ENCODE measurements at regions not wholly inside any gene's neighbourhood (a gene's known extent, or its start where the extent isn't known, plus 50 kb on each side); places are given as distances from the start of the nearest gene placed in this dataset.
A peak's percentile ranks its signal among the peaks of the same experiment; 100 is the strongest.

- DNase-seq: no peak
These were observed 302.2 kb upstream of the VLDLR start for GRCh38 chr9:2319421-2319820.

GRCh38 chr9:2320114-2320513 is 301.5 kb upstream of the VLDLR start:
- DNase-seq: no peak

GRCh38 chr9:2320632-2321031 is 301.0 kb upstream of the VLDLR start:
- DNase-seq: no peak

DNA sequence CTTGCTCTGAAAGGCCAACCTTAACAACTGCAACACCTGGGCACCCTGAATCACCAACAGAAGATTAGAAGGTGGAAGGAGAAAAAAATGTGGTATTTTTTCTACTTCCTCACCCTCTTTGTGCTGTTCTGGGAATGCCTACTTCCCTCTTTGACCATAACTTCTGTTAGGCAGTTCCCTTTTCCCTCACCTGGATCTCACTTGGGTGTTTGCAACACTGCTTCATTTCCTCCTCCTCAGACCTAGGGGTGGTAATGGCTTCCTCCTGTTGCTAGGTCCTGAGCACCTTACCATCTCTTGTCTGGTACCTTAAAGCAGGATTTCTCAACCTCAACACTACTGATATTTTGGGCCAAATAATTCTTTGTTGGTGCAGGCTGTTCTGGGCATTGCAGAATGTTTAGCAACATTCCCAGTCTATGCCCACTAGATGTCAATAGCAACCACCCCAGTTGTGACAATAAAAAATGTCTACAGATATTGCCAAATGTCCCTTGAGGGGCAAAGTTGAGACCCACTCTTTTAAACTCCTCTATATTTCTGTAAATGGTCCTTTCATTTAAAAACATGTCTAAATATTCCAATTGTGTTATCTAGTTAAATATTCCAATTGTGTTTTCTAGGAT is 300.0 kb upstream of the VLDLR start:
- DNase-seq: no peak

GRCh38 chr9:2324742-2325141 is 296.8 kb upstream of the VLDLR start:
- no peak for DNase-seq

DNA sequence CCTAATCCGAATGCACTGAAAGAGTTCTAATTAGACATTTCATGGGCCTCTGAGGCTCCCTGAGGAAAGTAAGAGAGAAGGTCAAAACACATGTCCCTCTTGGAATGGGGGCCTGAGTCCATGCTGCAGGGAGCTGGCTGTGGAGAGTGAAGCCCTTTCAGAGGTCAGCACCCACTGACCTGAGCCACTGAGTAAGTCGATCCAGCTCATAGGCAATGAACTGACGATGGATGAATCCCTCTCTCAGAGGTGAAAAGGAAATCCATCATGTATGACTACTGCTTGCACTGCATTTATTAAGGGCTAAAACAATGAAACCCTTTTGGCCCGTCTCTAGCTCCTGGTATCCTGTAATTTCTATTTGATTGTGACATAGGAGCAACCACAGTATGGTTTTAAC is 288.9 kb upstream of the VLDLR start:
- no peak for DNase-seq

- DNase-seq: no peak
These were observed 286.3 kb upstream of the VLDLR start for GRCh38 chr9:2335260-2335659.

DNA sequence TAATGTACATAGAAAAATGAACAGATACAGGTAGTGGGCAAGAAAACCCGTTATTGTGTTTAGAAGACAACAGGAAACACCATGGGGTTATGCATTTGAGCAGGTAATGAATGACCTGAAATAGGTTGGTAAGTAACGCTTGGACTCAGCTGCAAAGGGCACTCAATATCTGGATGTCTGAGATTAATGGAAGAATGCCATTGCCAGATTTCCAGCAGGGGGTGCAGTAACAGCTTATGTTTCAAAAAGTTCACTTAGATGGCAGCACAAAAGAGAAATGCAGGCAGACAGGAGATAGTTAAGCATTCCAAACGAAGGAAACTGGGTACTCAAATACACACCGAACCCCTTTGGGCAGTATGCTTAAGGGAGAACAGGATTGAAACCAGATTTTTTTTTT is 285.5 kb upstream of the VLDLR start:
- peak; percentile 89 for DNase-seq

- peak; percentile 45 for DNase-seq
These were observed 284.5 kb upstream of the VLDLR start for GRCh38 chr9:2337131-2337530.

DNA sequence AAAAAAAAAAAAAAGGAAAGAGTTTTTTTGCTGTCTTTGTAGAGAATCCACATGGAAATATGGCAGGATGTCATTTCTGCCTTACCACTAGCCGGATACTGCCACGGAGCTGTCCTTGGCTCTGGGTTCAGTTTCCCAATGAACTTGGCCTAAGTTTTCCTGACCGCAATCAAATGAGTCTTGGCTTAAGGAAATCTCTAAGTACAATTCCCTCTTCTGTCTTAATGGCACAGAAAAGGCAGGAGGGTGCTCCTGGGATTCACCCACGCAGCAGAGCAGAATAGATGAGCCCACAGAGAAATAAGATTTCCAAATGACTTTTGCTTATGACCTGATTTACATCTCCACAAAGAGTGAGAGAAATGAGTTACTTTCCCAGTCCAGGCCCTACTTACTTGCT is 284.0 kb upstream of the VLDLR start:
- no peak for DNase-seq

DNA sequence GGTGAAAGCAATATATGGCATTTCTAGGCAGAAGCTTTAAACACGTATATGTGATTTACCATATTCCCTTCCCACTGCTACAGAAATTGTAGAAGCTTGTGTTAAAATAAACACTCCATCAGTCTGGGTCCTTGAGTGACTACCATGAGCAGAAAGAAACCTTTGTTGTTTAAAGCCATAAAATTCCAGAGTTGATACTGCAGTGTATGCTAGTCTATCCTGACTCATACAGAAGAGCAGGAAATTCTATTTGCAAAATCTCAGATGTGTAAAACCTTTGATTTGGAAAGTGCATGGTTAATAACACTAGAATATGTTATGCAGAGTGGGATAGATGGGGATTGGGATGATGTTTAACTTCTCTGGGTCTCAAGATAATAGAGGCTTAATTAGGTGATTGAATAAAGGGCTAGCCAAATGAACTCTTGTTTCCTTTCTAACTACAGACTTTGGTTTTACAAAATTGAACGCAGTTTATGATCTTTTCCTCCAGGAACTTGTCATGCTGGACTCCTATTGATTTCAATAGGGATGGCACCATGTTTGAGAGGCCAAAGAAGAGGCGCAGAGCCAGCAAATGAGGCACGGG is 282.7 kb upstream of the VLDLR start:
- DNase-seq: no peak

DNA sequence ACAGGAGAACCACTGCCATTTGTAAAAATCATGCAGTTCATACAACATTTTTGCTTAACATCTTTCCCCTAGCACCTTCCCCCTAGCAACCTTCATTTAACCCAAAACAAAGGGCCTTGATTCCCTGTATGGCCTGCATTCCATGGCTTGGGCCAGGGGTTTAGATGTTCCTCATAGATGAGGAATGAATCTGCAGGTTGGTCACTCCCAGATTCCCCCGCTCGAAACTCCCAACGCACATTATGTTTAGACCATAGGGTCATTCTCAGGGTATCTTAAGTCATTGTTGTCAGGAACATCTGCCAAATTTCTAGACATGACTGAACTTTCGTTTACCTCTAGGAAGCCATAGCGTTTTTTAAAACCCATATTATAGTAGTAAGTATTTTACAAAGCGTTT is 282.2 kb upstream of the VLDLR start:
- DNase-seq: no peak

GRCh38 chr9:2340046-2340760 is 281.4 kb upstream of the VLDLR start:
- peak; percentile 58 for DNase-seq

- no peak for DNase-seq
These were observed 280.5 kb upstream of the VLDLR start for GRCh38 chr9:2341126-2341525.

- DNase-seq: no peak
These were observed 279.6 kb upstream of the VLDLR start for GRCh38 chr9:2341956-2342355.

DNA sequence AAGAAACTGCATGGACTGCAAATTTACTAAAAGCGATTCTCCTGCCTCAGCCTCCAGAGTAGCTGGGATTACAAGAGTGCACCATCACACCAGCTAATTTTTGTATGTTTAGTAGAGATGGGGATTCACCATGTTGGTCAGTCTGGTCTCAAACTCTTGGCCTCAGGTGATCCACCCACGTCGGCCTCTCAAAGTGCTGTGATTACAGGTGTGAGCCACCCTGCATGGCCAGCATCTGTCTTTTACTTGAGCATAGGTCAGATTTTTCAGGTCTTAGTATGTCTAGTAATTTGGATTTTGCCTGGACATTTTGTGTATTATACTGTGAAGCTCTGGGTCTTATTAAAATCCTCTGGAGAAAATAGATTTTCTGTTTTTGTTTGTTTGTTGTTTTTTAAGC is 277.8 kb upstream of the VLDLR start:
- DNase-seq: no peak

GRCh38 chr9:2344436-2344835 is 277.2 kb upstream of the VLDLR start:
- no peak for DNase-seq

- DNase-seq: no peak
These were observed 276.6 kb upstream of the VLDLR start for GRCh38 chr9:2345013-2345412.

- no peak for DNase-seq
These were observed 275.2 kb upstream of the VLDLR start for GRCh38 chr9:2346277-2346913.

DNA sequence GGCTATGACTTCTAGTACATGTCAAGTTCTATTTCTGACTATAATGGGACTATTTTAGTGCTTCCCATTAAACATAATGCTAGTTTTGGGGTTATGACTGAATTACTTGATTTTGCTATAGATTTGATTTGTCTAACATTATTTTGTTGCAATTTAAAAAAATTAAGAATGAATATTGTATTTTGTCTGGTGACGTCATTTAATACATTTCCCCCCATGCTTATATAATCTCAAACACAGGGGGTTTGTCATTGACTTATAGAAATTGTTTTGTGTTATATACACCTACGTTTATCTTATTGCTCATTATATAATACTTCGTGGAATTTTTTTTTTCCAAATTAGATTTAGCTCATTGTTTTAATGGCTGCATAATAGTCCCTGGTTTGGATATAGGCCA is 270.3 kb upstream of the VLDLR start:
- DNase-seq: no peak

- DNase-seq: no peak
These were observed 267.4 kb upstream of the VLDLR start for GRCh38 chr9:2354216-2354615.

GRCh38 chr9:2354856-2355696 is 266.5 kb upstream of the VLDLR start:
- DNase-seq: no peak

DNA sequence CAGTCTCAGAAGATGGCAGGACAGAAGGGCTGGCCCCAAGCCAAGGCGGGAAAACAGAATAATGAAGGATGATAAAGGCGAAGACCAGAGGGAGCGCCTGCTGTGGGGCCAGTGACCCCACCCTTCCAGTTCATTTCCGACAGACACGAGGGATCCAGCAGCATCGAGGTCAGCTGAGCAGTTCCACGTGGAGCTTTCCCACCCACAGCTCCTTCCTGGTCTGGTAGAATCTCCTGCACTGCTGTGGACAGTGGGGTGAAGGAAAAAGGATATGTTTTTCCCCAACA is 265.9 kb upstream of the VLDLR start:
- no peak for DNase-seq

Data from NCI-H146 (cell line).